NT2/D1 (cell line): ENCODE measurements at regions not wholly inside any gene's neighbourhood (a gene's known extent, or its start where the extent isn't known, plus 50 kb on each side); places are given as distances from the start of the nearest gene placed in this dataset.

Source experiments
- YY1 ChIP-seq: IDR thresholded peaks from 2 replicates; pipeline ENCODE4 v1.6.1; 2011; ENCODE audit not compliant: insufficient read length, insufficient read depth
- ZNF274 ChIP-seq: IDR thresholded peaks from 2 replicates; pipeline ENCODE4 v1.6.1; 2011; ENCODE audit warnings: mild to moderate bottlenecking, low read depth, low read length

- no peak for TF ChIP-seq YY1
- no peak for TF ChIP-seq ZNF274
Observed at GRCh38 chr6:79403086-79403485, 134.1 kb downstream of the LCA5 start.
